PC-3 (cell line): ENCODE measurements at regions not wholly inside any gene's neighbourhood (a gene's known extent, or its start where the extent isn't known, plus 50 kb on each side); places are given as distances from the start of the nearest gene placed in this dataset.

Source experiments
- ATAC-seq: fragments of 200-7000 bp; cut with Tn5 transposase; 2 replicates; pipeline ENCODE4 v1.9.1; 2020; ENCODE audit warnings: mild to moderate bottlenecking, moderate library complexity
- BruUV-seq: library from RNA; stranded (reverse); fragments of 400-500 nt; replicated peaks from 2 replicates; lab custom pipeline; 2021; lab: Mats Ljungman, UMichigan
- CTCF ChIA-PET: fragments of 300-600 bp; sonication (Branson Sonifier 250); formaldehyde crosslinking; loops from one replicate; lab custom pipeline; 2022; ENCODE audit warnings: antibody characterized with exemption; lab: Charles Lee
- POLR2A ChIA-PET: fragments of 300-600 bp; sonication (Branson Sonifier 250); formaldehyde crosslinking; loops from one replicate; lab custom pipeline; 2022; ENCODE audit warnings: antibody characterized with exemption; ENCODE audit not compliant: unreplicated experiment; lab: Charles Lee
- DNase-seq: peaks from one replicate; pipeline ENCODE4 v3.0.0-alpha.2; 2015
- H2AFZ ChIP-seq: fragments of 300-600 bp; sonication (generic); 2 replicates; pipeline ENCODE4 v1.6.0; 2016; ENCODE audit warnings: antibody characterized with exemption, low read length
- H3F3A ChIP-seq: fragments of 300-600 bp; sonication (generic); one replicate; pipeline ENCODE4 v1.6.0; 2017; ENCODE audit warnings: antibody characterized with exemption, low read length, control low read depth, mild to moderate bottlenecking; ENCODE audit not compliant: unreplicated experiment
- H3K27ac ChIP-seq: fragments of 300-600 bp; sonication (generic); 2 replicates; pipeline ENCODE4 v1.5.1; 2016; ENCODE audit warnings: mild to moderate bottlenecking, low read length
- H3K27me3 ChIP-seq: fragments of 300-600 bp; sonication (generic); 2 replicates; pipeline ENCODE4 v1.6.1; 2016; ENCODE audit warnings: low read length, mixed read lengths
- H3K36me3 ChIP-seq: fragments of 300-600 bp; sonication (generic); 2 replicates; pipeline ENCODE4 v1.6.1; 2016; ENCODE audit warnings: low read depth, mixed run types, low read length, mixed read lengths
- H3K4me1 ChIP-seq: fragments of 300-600 bp; sonication (generic); 2 replicates; pipeline ENCODE4 v1.5.1; 2016; ENCODE audit warnings: low read length; ENCODE audit not compliant: insufficient read depth
- H3K4me2 ChIP-seq: fragments of 300-600 bp; sonication (generic); 2 replicates; pipeline ENCODE4 v1.6.0; 2016; ENCODE audit warnings: low read length
- H3K4me3 ChIP-seq: fragments of 300-600 bp; sonication (generic); 2 replicates; pipeline ENCODE4 v1.5.1; 2016; ENCODE audit warnings: mild to moderate bottlenecking, low read length, mixed read lengths
- H3K79me2 ChIP-seq: fragments of 300-600 bp; sonication (generic); 2 replicates; pipeline ENCODE4 v1.6.1; 2017; ENCODE audit warnings: low read length, mixed read lengths
- H3K9ac ChIP-seq: fragments of 300-600 bp; sonication (generic); 2 replicates; pipeline ENCODE4 v1.6.0; 2016; ENCODE audit warnings: mild to moderate bottlenecking, low read length
- H3K9me2 ChIP-seq: fragments of 300-600 bp; sonication (generic); replicated peaks from 2 replicates; pipeline ENCODE4 v1.6.1; 2016; ENCODE audit warnings: mixed run types, low read length, mixed read lengths
- H3K9me3 ChIP-seq: fragments of 300-600 bp; sonication (generic); 2 replicates; pipeline ENCODE4 v1.6.1; 2016; ENCODE audit warnings: low read length, mixed read lengths
- H4K20me1 ChIP-seq: fragments of 300-600 bp; sonication (generic); 2 replicates; pipeline ENCODE4 v1.6.1; 2016; ENCODE audit warnings: low read length, mixed read lengths
- CTCF ChIP-seq: fragments of 300-600 bp; sonication (generic); conservative IDR thresholded peaks from 2 replicates; pipeline ENCODE4 v1.5.1; 2017; ENCODE audit warnings: antibody characterized with exemption, low read depth, mild to moderate bottlenecking, low read length
- EZH2 ChIP-seq: fragments of 300-600 bp; sonication (generic); IDR thresholded peaks from one replicate; pipeline ENCODE4 v1.6.1; 2017; ENCODE audit warnings: antibody characterized with exemption, mild to moderate bottlenecking, low read length; ENCODE audit not compliant: unreplicated experiment
- EZH2phosphoT487 ChIP-seq: fragments of 300-600 bp; sonication (generic); IDR thresholded peaks from 2 replicates; pipeline ENCODE4 v1.6.1; 2018; ENCODE audit warnings: mild to moderate bottlenecking, antibody characterized with exemption, low read length, borderline replicate concordance
- intact Hi-C: fragments of 100-400 bp; cut with micrococcal nuclease; formaldehyde crosslinking; loops from 2 replicates; pipeline ENCODE4 v1.9.0; 2023

GRCh38 chr1:170224469-170224868 lies 78.7 kb downstream of the NTMT2 start:
- ATAC-seq (no peak), DNase-seq (no peak)
- Histone ChIP-seq H3K4me1 (no peaks in the 10 kb centered on the region), H3K9me2 (no peaks in the 10 kb centered on the region), H3K9me3 (no peaks in the 10 kb centered on the region), H3K27ac (no peak overlapping the region), H3K9ac (no peak overlapping the region), H3K4me3 (no peak overlapping the region), H3K36me3 (no peaks in the 10 kb centered on the region), H3K27me3 (no peaks in the 10 kb centered on the region), H2AFZ (no peak overlapping the region), H4K20me1 (no peaks in the 10 kb centered on the region), H3F3A (no peaks in the 10 kb centered on the region), H3K79me2 (no peaks in the 10 kb centered on the region), H3K4me2 (no peak overlapping the region)
- no TSS peak for BruUV-seq
- ChIA-PET CTCF (no interaction called here), POLR2A (no interaction called here)
- TF ChIP-seq EZH2phosphoT487: no peak
- TF ChIP-seq EZH2: no peak
- TF ChIP-seq CTCF: no peak
- intact Hi-C loops: no loop called here

- Histone ChIP-seq H3K27ac (no peak overlapping the region), H3K4me1 (no peaks in the 10 kb centered on the region), H3K9ac (no peak overlapping the region), H3K36me3 (no peaks in the 10 kb centered on the region), H4K20me1 (no peaks in the 10 kb centered on the region), H3K9me2 (no peaks in the 10 kb centered on the region), H3K79me2 (no peaks in the 10 kb centered on the region), H3K27me3 (no peaks in the 10 kb centered on the region), H3K9me3 (no peaks in the 10 kb centered on the region), H3F3A (no peaks in the 10 kb centered on the region), H3K4me2 (no peak overlapping the region), H2AFZ (no peak overlapping the region), H3K4me3 (no peak overlapping the region)
- ChIA-PET CTCF (no interaction called here), POLR2A (interaction anchor here (0.7 kb wide), 1 partner anchor 70 kb away, joined by 3 read pairs; no protein-coding TSS in a partner anchor)
- DNase-seq (peak; percentile 4), ATAC-seq (no peak; the same call in 1 of the 2 replicates)
- no TSS peak for BruUV-seq
- TF ChIP-seq CTCF (no peak), EZH2phosphoT487 (no peak)
- intact Hi-C loops: no loop called here
Measured at GRCh38 chr1:170225781-170226530, 80.2 kb downstream of the NTMT2 start.

- H4K20me1 ChIP-seq: no peaks in the 10 kb centered on the region
- TF ChIP-seq EZH2phosphoT487 (no peak), EZH2 (no peak), CTCF (no peak)
- no peak for ATAC-seq
Measured at GRCh38 chr1:170226767-170227166, 81.0 kb downstream of the NTMT2 start.

More at GRCh38 chr1:170226767-170227166, 81.0 kb downstream of the NTMT2 start:
- ChIA-PET CTCF (no interaction called here), POLR2A (no interaction called here)
- Histone ChIP-seq H3K9ac (no peak overlapping the region), H3K4me3 (no peak overlapping the region), H2AFZ (no peak overlapping the region), H3K9me3 (no peaks in the 10 kb centered on the region), H3K4me2 (no peak overlapping the region), H3F3A (no peaks in the 10 kb centered on the region), H3K27ac (no peak overlapping the region), H3K9me2 (no peaks in the 10 kb centered on the region), H3K27me3 (no peaks in the 10 kb centered on the region), H3K79me2 (no peaks in the 10 kb centered on the region), H3K4me1 (no peaks in the 10 kb centered on the region), H3K36me3 (no peaks in the 10 kb centered on the region)
- BruUV-seq: no TSS peak
- intact Hi-C loops: no loop called here
- no peak for DNase-seq
